Peyer's patch (tissue), 4 donors: ENCODE measurements at regions not wholly inside any gene's neighbourhood (a gene's known extent, or its start where the extent isn't known, plus 50 kb on each side); places are given as distances from the start of the nearest gene placed in this dataset.

Experiments
- POLR2A ChIP-seq, 2 donors: fragments of 450-650 bp; IDR thresholded peaks; one replicate each; pipeline ENCODE4 v1.5.1; 2017; ENCODE audit warnings: antibody characterized with exemption in 2 of 2, mild to moderate bottlenecking in 2 of 2, moderate library complexity in 2 of 2
- TF ChIP-seq, protein P1 (sequence below), 6 experiments: fragments of 450-650 bp in 4 of 6; fragments of 200-600 bp in 2 of 6; sonication (generic) in 1 of 6; IDR thresholded peaks; one replicate each; pipeline ENCODE4 v1.5.1; 2017 to 2019; ENCODE audit warnings: antibody characterized with exemption in 6 of 6, mild to moderate bottlenecking in 3 of 6, moderate library complexity in 1 of 6

DNA sequence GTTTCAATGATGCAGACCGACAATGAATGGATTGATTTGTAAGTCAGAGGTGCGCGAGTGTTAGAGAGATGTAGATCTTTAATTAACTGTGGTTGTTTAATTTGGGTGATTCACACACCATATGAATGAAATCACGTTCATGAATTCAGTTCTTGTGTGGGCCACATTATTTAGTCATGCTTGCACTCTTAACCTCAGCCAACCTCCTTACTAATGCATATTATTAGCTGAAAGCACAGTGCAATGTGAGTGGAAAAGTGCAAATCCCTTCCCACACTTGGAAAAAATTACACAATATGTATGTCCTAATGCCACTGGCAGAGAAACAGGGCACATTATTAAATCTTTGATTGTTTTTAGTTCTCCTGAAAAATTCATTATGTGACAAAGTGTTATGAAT, 512.5 kb downstream of the BCKDHB start:
- TF ChIP-seq, protein P1, sequence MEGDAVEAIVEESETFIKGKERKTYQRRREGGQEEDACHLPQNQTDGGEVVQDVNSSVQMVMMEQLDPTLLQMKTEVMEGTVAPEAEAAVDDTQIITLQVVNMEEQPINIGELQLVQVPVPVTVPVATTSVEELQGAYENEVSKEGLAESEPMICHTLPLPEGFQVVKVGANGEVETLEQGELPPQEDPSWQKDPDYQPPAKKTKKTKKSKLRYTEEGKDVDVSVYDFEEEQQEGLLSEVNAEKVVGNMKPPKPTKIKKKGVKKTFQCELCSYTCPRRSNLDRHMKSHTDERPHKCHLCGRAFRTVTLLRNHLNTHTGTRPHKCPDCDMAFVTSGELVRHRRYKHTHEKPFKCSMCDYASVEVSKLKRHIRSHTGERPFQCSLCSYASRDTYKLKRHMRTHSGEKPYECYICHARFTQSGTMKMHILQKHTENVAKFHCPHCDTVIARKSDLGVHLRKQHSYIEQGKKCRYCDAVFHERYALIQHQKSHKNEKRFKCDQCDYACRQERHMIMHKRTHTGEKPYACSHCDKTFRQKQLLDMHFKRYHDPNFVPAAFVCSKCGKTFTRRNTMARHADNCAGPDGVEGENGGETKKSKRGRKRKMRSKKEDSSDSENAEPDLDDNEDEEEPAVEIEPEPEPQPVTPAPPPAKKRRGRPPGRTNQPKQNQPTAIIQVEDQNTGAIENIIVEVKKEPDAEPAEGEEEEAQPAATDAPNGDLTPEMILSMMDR (IDR thresholded peaks at IDR 0.05), result no peak
- no peak for TF ChIP-seq POLR2A (IDR thresholded peaks at IDR 0.05)
